Endothelial cell of umbilical vein (primary cell): ENCODE measurements at regions not wholly inside any gene's neighbourhood (a gene's known extent, or its start where the extent isn't known, plus 50 kb on each side); places are given as distances from the start of the nearest gene placed in this dataset.

Experiments used
- BruUV-seq: library from RNA; stranded (reverse); fragments of 400-500 nt; replicated peaks from 2 replicates; lab custom pipeline; 2021; lab: Mats Ljungman, UMichigan
- CTCF ChIA-PET: fragments of 300-600, 350-600 bp; sonication (Branson Sonifier 250); formaldehyde crosslinking; loops from one replicate; lab custom pipeline; 2021; ENCODE audit warnings: antibody characterized with exemption, inconsistent platforms; lab: Charles Lee
- POLR2A ChIA-PET: fragments of 300-600, 350-600 bp; sonication (Branson Sonifier 250); formaldehyde crosslinking; loops from one replicate; lab custom pipeline; 2021; ENCODE audit warnings: antibody characterized with exemption, inconsistent platforms; lab: Charles Lee
- DNase-seq: peaks from one replicate; pipeline ENCODE4 v3.0.0-alpha.2; 2011; ENCODE audit warnings: low read depth, low spot score
- FAIRE-seq: peaks from 2 replicates; lab custom pipeline; 2011; peaks lifted over from hg19 to GRCh38; lab: Jason Lieb, UNC
- H2AFZ ChIP-seq: 2 replicates; pipeline ENCODE4 v1.6.0; 2012; ENCODE audit warnings: low read depth, low read length, control low read depth, inconsistent platforms
- H3K27ac ChIP-seq: 2 replicates; pipeline ENCODE4 v1.5.1; 2011; ENCODE audit warnings: low read depth, mild to moderate bottlenecking, control low read depth, low read length, moderate library complexity; ENCODE audit not compliant: insufficient read depth
- H3K27me3 ChIP-seq, 2 experiments: 2 replicates each; pipeline versions ENCODE4 v1.6.0 to v1.6.1; 2011; ENCODE audit warnings: low read length in 2 of 2, mixed read lengths in 1 of 2; ENCODE audit not compliant: control insufficient read depth in 2 of 2, insufficient read depth in 2 of 2
- H3K36me3 ChIP-seq, 2 experiments: 2 replicates in 1 of 2; 3 replicates in 1 of 2; pipeline ENCODE4 v1.5.1; 2011; ENCODE audit warnings: low read length in 2 of 2, mild to moderate bottlenecking in 1 of 2, moderate library complexity in 1 of 2; ENCODE audit not compliant: control insufficient read depth in 2 of 2, insufficient read depth in 2 of 2; ENCODE audit errors: extremely low read depth in 1 of 2
- H3K4me1 ChIP-seq: 3 replicates; pipeline ENCODE4 v1.5.1; 2011; ENCODE audit warnings: mild to moderate bottlenecking, low read length; ENCODE audit not compliant: control insufficient read depth, insufficient read depth; ENCODE audit errors: extremely low read depth
- H3K4me2 ChIP-seq: 2 replicates; pipeline ENCODE4 v1.6.1; 2011; ENCODE audit warnings: low read length, control low read depth, mixed read lengths; ENCODE audit not compliant: insufficient read depth
- H3K4me3 ChIP-seq, 3 experiments: fragments of 200-600 bp in 1 of 3; sonication (generic), shearing (Covaris generic) in 1 of 3; replicated peaks in 1 of 3; 2 replicates each; pipeline ENCODE4 v1.5.1; 2011 to 2016; ENCODE audit warnings: control low read depth in 3 of 3, low read length in 3 of 3, mild to moderate bottlenecking in 2 of 3, inconsistent platforms in 1 of 3, low read depth in 1 of 3, moderate library complexity in 1 of 3; ENCODE audit not compliant: insufficient read depth in 1 of 3
- H3K79me2 ChIP-seq: 2 replicates; pipeline ENCODE4 v1.6.0; 2012; ENCODE audit warnings: low read length, inconsistent platforms; ENCODE audit not compliant: control insufficient read depth, insufficient read depth
- H3K9ac ChIP-seq: replicated peaks from 2 replicates; pipeline ENCODE3; 2011; ENCODE audit warnings: low read length, control low read depth; ENCODE audit not compliant: insufficient read depth; ENCODE audit errors: extremely low read depth
- H3K9me1 ChIP-seq: replicated peaks from 3 replicates; pipeline ENCODE4 v1.6.0; 2011; ENCODE audit warnings: mild to moderate bottlenecking, low read length; ENCODE audit not compliant: control insufficient read depth, insufficient read depth; ENCODE audit errors: extremely low read depth
- H3K9me3 ChIP-seq: replicated peaks from 2 replicates; pipeline ENCODE4 v1.5.1; 2012; ENCODE audit warnings: low read length, inconsistent platforms; ENCODE audit not compliant: control insufficient read depth, insufficient read depth
- H4K20me1 ChIP-seq: replicated peaks from 2 replicates; pipeline ENCODE3; 2011; ENCODE audit warnings: mild to moderate bottlenecking, low read length; ENCODE audit not compliant: control insufficient read depth, insufficient read depth; ENCODE audit errors: extremely low read depth
- CTCF ChIP-seq, 2 donors: IDR thresholded peaks; 1 replicate in 1 of 2; 2 replicates in 1 of 2; pipeline ENCODE4 v1.5.1; 2011; ENCODE audit warnings: low read length in 2 of 2, mild to moderate bottlenecking in 2 of 2, moderate library complexity in 2 of 2, control low read depth in 1 of 2, inconsistent platforms in 1 of 2, low read depth in 1 of 2; ENCODE audit not compliant: insufficient read depth in 1 of 2; ENCODE audit errors: extremely low read depth in 1 of 2
- EZH2 ChIP-seq: IDR thresholded peaks from 2 replicates; pipeline ENCODE4 v1.6.1; 2012; ENCODE audit warnings: borderline replicate concordance, low read depth, mild to moderate bottlenecking, moderate library complexity, low read length, inconsistent platforms; ENCODE audit not compliant: severe bottlenecking
- FOS ChIP-seq: IDR thresholded peaks from 2 replicates; pipeline ENCODE4 v1.6.1; 2011; ENCODE audit warnings: mild to moderate bottlenecking, low read length, moderate library complexity, borderline replicate concordance; ENCODE audit not compliant: insufficient read depth
- GATA2 ChIP-seq: IDR thresholded peaks from 2 replicates; pipeline ENCODE4 v1.7.0; 2011; ENCODE audit warnings: low read depth, mild to moderate bottlenecking, moderate library complexity, mixed read lengths, low read length; ENCODE audit not compliant: insufficient read length, insufficient read depth
- JUN ChIP-seq: IDR thresholded peaks from 2 replicates; pipeline ENCODE4 v1.6.1; 2011; ENCODE audit warnings: borderline replicate concordance, low read depth; ENCODE audit not compliant: insufficient read length, insufficient read depth
- MAX ChIP-seq: IDR thresholded peaks from 2 replicates; pipeline ENCODE4 v1.6.1; 2011; ENCODE audit not compliant: insufficient read depth, insufficient read length
- MYC ChIP-seq: IDR thresholded peaks from one replicate; pipeline ENCODE4 v1.6.1; 2011; ENCODE audit warnings: mild to moderate bottlenecking, low read depth, low read length
- POLR2A ChIP-seq: IDR thresholded peaks from 2 replicates; pipeline ENCODE4 v1.6.1; 2012; ENCODE audit warnings: low read depth, mild to moderate bottlenecking, control low read depth, low read length
- POLR2AphosphoS5 ChIP-seq: IDR thresholded peaks from 2 replicates; pipeline ENCODE4 v1.6.1; 2012; ENCODE audit warnings: low read depth, mild to moderate bottlenecking, control low read depth, low read length, moderate library complexity; ENCODE audit not compliant: insufficient read depth
- dilution Hi-C: fragments of 300-500 bp; cut with MboI; formaldehyde crosslinking; loops from one replicate; pipeline ENCODE4 v1.15.0; 2019; ENCODE audit warnings: low sequenced_read_pairs; ENCODE audit not compliant: extremely low pct_ligation_motif_present
- intact Hi-C: fragments of 100-400 bp; cut with micrococcal nuclease; formaldehyde crosslinking; loops from one replicate; pipeline ENCODE4 v1.10.0; 2022

- H3K4me2 ChIP-seq = no peak overlapping the region
- ChIA-PET CTCF (no interaction called here), POLR2A (no interaction called here)
- no peaks in the 10 kb centered on the region for H3K36me3 ChIP-seq
- dilution Hi-C loops (no loop called here), intact Hi-C loops (no loop called here)
- no TSS peak for BruUV-seq
- no peak for FAIRE-seq
- no peak overlapping the region for H3K4me3 ChIP-seq
- TF ChIP-seq MYC (no peak), MAX (no peak), JUN (no peak), POLR2A (no peak), GATA2 (no peak), EZH2 (no peak), FOS (no peak), CTCF (IDR thresholded peaks at IDR 0.05; ENCODE audit: extremely low read depth in 1 of 2, insufficient read depth in 1 of 2, low read depth in 1 of 2, low read length in 2 of 2) (no peak), POLR2AphosphoS5 (no peak)
- no peaks in the 10 kb centered on the region for H4K20me1 ChIP-seq
- H3K4me1 ChIP-seq = no peaks in the 10 kb centered on the region
- no peaks in the 10 kb centered on the region for H3K79me2 ChIP-seq
- H3K9ac ChIP-seq = no peak overlapping the region
- no peaks in the 10 kb centered on the region for H3K9me1 ChIP-seq
- no peaks in the 10 kb centered on the region for H3K9me3 ChIP-seq
- no peak overlapping the region for H2AFZ ChIP-seq
- H3K27ac ChIP-seq = no peak overlapping the region
- no peaks in the 10 kb centered on the region for H3K27me3 ChIP-seq
- no peak for DNase-seq
These were observed 333.8 kb upstream of the TENM3 start for GRCh38 chr4:181909368-181909767.
